ENCODE measurements at regions not wholly inside any gene's neighbourhood (a gene's known extent, or its start where the extent isn't known, plus 50 kb on each side); places are given as distances from the start of the nearest gene placed in this dataset.

GRCh38 chr7:32364581-32364980 is 125.6 kb downstream of the LSM5 start:
- TF ChIP-seq CTCF (conservative IDR thresholded peaks at IDR 0.05; ENCODE audit: low read length): no peak
- TF ChIP-seq EZH2phosphoT487 (IDR thresholded peaks at IDR 0.05; ENCODE audit: borderline replicate concordance): no peak

All from Loucy (cell line).